Stimulated activated CD4-positive, alpha-beta T cell treated with anti-CD3 and anti-CD28 coated beads, Interleukin-1b, Interleukin-23, amount 100 ng/mL, for 24 hours (primary cell): ENCODE measurements at regions not wholly inside any gene's neighbourhood (a gene's known extent, or its start where the extent isn't known, plus 50 kb on each side); places are given as distances from the start of the nearest gene placed in this dataset.
A peak's percentile ranks its signal among the peaks of the same experiment; 100 is the strongest.

ENCODE experiments used
- DNase-seq, 4 experiments: peaks; one replicate each; pipeline ENCODE4 v3.0.0-alpha.2; 2020; ENCODE audit warnings: low read depth in 4 of 4, low spot score in 1 of 4

DNA sequence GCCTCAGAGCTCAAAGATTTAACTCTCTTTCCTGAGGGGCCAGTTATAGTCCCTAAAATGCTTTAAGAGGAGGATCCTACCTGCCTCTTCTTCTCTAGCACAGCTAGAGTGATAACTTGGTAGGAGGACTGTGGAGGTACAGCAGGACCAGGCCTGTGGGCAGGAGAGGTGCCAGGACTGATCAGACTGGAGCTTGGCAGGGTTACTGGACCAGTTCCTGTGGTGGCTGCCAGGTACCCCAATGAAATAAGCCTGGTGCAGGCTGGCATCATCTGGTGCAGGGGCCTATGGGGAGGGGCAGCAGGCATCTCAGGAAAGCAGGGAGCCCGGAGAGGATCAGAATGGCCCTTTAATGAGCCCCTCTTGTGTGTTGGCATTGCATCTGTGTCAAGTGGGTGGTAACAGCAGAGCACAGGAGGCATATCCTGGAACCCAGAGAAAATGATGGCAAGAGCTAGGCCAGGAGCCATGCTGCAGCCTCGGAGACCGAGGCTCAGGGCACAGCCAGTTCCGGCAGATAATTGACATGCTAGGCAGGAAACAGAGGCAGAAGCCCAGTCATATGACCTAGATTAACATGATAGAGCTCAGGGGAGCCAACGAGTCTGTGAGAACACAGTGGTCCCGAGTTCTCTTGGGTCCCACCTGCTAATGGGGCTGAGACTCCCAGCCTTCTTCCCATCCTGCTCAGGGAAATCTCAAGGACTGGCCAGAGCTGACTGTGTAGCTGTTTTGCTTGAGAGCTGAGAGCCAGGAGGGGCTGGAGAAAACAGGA is 187.5 kb upstream of the ZBED5 start:
- DNase-seq = no peak

DNA sequence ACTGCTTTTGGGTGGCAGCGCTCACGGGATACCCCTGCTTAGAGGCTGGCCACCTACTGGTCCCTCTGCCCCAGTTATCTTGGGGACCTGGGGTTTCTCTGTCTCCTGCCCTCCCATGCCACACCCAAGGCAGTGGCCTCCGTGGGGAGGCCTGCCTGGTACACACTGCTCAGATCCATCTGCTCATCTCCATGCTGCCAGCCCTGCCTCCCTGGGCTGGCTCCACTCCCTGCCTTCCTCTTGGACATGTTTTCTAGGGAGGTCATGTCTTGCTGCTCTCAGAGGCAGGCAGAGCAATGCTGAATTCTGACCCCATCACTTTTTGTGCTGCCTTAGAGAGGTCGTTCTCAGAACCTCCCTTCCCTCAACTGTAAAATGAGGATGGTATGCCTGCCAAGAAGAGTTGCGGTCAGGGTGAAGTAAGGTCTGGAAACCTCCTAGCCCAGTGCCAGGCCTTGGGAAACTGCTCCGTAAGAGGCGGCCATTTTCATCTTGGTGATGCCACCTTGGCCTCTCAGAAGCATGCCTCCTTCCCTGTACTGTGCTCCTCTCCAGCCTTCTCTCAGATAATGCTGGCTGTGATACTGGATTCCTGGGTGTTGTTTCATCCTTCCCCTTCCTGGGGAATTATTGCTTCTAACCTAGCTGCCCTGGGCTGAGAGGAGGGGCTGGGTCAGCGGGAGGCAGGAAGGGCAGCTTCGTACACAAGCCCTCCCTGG is 186.4 kb upstream of the ZBED5 start:
- DNase-seq = no peak

DNA sequence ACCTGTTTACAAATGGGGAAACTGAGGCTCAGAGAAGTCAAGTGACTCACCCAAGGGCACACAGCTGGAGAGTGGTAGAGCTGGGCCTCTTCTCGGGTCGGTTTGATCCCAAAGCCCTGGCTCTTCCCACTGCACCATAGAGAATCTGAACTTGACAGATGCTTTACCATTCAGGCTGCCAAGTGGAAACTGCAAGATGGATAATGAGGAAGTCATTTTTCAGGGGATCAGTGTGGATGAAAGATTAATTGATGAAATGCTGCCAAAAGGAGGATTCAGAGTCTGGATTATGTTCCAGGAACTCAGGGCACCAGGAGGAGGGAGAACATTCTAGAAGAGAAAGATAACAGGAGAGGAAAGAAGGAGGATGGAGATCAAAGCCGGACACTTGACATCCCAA is 185.9 kb upstream of the ZBED5 start:
- DNase-seq = no peak

DNA sequence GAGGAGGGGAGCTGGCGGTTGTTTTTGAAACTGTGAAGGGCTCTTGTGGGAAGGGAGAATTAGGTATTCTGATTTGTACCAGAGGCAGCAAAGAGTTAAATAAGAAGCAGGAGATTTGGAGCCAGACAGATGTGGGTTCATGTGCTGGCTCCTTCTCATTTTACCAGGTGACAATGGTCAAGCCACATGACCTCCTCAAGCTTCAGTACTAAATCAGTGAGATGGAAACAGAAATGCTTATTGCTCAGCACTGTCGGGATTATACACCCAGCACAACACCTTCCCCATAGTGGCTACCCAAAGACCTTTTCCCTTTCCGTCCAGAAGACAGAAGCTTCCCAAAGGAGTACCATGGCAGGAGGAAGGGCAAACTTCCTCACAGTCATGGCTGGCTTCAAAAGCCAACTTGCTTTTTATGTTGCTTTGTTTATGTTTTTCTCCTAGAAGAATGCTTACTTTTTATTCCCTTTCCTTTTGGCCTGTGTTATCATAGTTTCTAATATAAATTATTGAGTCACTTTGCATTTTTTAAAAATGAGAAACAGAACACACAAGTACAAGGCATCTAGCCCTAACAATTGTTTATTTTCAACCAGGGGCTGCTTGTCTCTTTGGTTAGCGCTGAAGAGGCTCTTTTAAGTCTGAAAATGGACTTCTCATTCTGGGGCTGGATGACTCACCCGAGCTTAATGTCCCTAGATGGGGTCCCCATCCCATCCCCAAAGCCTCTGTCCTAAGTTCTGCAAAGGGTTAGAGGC is 181.5 kb upstream of the ZBED5 start:
- DNase-seq = no peak

DNA sequence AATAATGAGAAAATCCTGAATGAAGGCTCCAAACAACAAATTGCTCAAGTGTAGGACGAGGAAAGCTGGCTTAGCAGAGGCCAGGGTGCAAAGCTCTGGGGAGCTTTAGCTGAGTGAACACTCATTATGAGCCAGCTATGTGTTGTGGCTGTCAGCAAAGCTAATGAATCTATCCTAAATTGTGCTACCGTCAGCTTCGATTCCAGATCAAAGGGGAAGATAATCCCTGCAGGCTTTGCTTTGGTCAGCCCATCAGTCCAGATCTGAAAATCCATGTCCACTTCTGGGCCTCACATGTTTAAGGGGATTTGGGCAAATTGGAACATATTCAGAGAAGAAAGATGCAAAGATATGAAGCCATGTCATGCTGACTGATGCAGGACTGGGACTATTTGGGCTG is 180.9 kb upstream of the ZBED5 start:
- no peak for DNase-seq

DNA sequence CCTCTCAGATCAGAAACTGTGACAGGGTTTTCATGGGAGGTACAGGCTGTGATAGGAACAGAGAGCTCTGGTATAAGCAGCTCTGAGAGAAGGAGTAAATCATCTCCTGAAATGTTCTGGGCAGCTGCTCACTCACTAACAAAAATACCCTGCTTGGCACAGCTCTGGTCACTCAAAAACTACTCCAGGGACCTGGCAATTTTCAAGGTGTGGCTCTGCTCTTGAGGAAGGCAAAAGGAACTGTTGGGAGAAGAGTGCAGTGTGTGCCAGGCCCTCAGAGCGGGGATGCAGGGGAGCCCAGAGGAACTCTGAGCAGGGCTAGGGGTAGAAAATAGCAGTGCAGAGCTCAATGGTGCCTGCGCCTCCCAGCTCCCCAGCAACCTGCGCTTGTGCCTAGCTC is 180.5 kb upstream of the ZBED5 start:
- no peak for DNase-seq

DNA sequence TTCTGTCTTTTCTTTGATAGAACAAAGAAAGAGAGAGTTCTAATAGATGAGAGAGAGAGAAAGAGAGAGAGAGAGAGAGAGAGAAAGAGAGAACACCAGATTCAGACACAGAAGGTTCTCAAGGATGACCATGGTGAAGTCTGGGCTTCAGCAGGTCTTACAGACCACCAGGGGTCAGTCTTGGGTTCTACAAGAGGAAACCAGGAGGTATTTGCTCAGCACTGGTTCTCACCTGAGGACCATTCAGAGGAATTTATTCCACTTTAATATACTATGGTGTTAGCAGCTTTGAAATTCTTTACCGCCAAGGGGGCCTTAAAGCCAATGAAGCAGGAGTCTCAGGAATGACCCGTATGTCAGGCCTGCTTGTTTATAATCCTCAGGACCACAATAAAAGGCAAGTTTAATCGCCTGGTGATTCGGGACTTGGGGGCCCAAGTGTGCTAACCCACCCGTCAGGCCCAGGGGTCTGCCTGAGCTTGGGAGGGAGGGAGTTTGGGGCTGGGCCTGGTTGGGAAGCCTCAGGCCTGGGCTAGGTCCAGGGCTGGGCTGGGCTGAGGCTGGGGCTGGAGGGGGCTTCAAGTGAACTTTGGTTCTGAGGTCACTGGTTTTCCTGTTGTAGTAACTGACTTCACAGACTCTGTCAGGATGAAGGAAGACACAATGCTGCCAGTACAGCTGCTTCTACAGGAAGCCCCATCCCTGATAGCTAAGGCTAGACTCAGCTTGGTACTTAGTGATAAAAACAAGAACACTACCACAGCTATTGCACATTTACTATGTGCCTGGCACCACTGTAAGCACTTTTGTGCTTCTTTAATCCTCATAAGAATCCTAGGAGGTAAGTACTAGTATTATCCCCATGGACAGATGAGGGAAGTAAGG is 179.2 kb upstream of the ZBED5 start:
- no peak for DNase-seq

DNA sequence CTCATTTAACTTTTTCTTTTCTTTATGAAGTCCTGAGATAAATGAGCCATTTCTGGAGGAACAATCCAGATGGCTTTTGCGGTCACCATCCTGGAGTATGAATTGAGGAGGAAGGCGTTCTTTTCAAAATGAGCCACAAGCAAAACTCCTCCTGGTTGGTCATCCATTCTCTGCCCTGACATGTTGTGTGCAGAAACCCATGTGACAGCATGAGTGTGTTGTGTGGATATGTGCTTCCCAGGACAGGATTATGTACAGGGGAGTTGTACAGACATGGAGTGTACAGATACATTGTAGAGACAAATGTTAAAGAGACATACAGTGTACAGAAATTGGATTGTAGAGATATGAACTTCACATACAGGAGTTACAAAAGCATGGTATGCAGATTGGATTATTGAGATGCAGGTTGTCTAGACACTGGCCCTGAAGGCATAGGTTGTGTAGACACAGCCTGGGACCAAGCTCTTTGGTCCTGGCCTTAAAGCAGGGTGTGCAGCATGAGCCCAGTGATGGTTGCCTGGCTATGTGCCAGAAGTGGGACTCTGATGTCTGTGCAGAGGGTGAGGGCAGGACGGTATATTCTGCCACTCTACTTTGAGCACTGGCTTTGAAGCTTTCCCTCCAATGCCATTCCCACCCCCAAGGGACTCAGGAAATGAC is 178.5 kb upstream of the ZBED5 start:
- DNase-seq = no peak

DNA sequence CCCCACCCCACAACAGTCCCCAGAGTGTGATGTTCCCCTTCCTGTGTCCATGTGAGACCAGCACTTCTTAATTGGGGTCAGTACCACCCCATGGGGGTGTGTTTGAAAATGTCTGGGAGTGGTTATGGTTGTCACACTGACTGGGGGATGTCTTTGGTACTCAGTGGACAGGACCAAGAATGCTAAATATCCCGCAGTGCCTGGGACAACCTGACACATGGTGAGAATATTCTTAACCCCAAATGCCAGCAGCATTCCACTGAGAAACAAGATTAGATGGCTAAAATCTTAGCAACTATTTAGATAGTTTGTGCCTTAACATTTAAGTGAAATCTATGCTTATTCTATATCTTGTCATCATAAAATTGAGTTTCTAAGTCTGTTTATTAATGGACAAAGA is 177.5 kb upstream of the ZBED5 start:
- DNase-seq = no peak

DNA sequence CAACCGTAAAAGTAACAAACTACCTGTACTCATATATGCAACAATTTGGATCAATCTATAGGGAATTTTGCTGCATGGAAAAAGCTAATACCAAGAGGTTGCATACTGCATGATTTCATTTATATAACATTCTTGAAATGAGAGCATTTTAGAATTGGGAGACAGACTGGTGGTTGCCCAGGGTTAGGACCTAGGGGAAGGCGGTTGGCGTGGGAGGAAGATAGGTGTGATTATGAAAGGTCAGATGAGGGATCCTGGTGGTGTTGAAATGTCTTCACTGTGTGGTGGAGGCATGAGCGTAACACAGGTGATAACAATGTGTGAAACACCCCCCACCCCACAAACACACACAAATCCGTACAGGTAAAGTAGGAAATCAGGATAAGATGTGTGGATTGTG is 176.6 kb upstream of the ZBED5 start:
- no peak for DNase-seq

DNA sequence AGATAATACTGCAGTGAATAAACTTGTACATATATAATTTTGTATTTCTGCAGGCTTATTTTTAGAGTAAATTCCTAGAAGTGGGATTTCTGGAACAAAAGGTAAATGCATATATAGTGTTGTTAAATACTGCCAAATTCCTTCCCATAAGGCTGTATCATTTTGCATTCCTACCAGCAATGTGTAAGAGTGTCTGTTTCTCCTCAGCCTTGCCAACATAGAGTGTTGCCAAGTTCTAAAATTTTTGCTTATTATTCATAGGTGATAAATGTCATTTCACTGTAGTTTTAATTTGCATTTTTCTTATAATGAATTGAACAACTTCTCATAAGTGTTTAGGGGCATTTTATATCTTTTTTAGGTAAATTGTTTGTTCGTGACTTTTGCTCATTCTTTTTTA is 174.2 kb upstream of the ZBED5 start:
- no peak for DNase-seq

DNA sequence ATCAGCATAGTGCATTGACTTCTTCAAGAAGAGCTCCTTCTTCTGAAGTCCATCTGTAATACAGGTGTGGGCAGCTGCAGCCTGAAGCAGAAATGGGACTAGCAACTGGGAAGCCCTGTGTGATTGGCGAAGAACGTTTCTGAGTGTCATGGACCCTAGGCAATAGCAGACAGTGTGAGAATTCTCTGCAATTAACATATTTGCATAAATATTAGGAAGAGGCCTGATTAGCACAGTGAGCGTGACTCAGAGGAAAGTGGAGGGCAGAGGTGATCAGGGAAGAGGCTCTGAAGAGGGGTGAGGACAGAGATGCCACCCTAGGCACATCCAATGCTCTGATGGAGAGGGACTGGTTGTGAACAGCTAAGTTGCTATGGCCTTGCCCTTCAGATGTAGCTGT is 171.2 kb upstream of the ZBED5 start:
- DNase-seq = no peak

DNA sequence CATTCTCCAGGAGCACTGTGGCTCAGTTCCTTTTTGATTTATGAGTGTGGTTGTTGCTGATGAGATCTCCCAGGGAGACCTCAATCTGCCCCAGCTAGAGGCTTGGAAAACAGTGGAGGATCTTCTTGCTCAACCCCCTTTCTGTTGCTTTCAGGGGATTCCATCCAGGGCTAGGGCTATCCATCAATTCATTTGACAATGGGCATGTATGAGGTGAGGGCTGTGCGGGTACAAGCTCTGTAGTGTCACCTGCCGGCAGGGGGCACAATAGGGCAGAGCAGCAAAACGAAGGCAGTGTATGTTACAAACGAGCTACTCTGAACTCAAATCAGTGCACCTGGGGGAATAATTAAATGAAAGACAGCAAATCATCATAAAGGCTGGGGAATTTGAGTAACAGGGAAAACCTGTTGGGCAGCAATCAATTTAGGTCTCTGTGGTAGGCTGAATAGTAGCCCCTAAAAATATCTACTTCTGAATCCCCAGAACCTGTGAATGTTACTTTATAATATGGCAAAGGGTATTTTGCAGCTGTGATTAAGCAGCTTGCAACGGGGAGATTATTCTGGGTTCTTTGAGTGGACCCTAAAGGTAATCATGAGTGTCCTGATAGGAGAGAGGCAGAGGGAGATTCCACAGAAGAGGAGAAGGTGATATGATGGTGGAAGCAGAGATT is 170.3 kb upstream of the ZBED5 start:
- DNase-seq = peak; percentile 24 to 62 (median 54)

DNA sequence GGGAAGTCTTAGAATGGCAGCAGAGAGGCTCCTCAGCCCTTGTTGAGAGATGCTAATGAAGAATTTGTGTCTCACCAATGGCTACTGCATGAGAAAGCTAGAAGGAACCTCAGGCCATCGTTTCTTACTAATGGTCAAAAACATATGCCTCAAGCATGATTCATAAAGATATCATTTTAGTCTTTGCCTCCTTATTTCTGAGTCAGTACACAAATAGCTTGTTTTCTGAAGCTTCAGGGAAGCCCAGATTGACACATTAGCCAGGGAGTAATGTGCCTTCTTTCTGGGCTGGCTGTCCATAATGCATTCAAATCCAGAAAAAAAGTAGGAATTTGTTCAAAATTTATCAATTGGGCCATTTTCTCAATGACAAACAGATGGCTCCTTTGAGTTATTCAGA is 169.4 kb upstream of the ZBED5 start:
- no peak for DNase-seq

DNA sequence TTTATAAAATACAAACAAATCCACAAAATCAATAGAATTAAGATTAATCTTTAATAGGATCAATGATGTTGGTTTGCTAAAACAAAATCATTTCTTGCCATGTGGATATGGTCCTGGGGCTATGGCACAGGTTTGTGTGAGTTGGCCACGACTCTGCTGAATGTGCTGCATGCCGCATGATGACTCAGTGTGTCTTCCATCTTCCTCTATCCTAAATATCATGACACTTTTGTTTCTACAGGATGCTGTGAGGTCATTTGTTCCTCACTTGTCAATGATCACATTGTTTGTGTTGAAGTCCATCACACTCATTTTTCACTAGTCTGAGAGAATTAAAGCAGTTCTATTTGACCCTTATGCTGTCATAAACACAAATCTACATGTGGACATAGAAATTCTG is 167.2 kb upstream of the ZBED5 start:
- no peak for DNase-seq

DNA sequence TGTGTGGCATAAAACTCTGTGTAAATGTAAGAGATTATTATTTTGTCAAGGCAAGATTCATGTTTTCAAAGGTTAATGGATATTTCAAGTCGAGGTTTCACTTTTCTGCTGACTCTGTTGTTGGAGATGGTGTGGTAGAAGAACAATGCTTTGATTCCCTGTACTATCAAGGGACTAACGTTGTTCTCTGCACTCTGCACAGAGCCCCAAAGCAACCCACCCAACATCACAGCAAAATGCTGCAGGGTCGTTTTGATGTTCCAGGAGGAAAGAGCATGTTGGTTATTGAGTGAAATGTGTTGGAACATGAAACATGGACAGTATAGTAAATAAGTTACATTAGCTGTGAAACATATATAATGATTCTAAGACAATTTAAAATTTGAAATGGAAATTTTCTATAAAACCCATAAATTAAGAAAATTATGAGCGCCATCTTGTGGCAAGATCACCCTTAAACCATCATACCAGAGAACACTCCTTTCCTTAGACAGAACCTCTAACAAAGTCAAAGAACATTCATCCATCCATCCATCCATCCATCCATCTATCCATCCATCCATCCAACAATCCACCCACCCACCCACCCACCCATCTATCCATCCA is 164.4 kb upstream of the ZBED5 start:
- no peak for DNase-seq

DNA sequence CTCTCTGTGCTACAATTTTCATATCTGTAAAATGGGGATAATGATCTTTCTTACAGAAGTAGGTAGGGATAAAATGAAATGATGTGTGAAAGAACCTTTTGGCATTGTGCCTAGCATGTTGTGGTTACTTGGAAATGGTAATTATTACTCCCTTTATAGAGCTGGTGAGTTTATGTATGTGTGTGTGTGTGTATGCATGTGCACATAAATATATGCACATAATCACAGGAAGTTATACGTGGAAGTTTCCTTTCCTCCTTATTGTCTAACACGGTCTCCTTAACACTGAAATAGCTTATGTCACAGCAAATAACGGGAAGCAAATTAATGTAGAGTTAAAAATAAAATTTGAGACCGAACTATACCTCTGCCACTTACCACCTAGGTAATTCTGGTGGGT is 163.7 kb upstream of the ZBED5 start:
- DNase-seq = no peak

DNA sequence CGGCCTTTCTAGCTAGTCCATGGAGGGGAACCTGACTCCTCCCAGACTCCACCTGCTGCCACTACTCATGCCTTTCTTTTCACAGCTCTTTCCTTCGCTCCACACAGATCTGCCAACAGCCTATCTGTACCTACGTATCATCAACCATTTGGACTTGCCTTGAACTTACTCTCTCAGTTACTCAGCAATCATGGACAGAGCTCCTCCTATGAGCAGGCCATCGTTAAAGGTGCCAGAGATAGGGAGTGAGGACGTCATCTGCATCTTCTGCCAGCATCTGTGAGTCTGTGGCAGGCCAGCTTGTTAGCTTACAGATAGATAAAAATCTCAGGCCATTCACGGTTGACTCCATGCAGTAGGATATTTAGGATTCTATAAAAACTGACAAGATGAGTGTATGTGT is 162.9 kb upstream of the ZBED5 start:
- DNase-seq = no peak

DNA sequence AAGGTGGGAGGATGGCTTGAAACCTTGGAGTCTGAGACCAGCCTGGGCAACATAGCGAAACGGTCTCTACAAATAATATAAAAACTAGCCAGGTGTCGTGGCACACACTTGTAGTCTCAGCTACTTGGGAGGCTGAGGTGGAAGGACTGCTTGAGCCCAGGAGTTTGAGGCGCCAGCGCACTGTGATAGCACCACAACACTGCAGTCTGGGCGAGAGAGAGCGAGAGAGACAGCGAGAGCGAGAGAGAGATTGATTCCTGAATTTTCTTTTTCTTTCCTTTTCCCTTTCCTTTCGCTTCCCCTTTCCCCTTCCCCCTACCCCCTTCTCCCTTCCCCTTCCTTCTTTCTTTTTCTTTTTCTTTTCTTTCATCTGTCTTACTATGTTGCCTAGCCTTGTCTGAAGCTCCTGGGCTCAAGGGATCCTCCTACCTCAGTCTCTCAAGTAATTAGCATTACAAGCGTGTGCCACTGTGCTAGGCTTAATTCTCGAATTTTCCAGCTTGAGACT is 162.4 kb upstream of the ZBED5 start:
- no peak for DNase-seq
